T47D (cell line): ENCODE measurements at regions not wholly inside any gene's neighbourhood (a gene's known extent, or its start where the extent isn't known, plus 50 kb on each side); places are given as distances from the start of the nearest gene placed in this dataset.

Experiments
- DNase-seq, 2 experiments: peaks; one replicate each; pipeline versions ENCODE4 v3.0.0 to v3.0.0-alpha.2; 2011 to 2012; ENCODE audit warnings: low read depth in 1 of 2, low spot score in 1 of 2
- JUND ChIP-seq: IDR thresholded peaks from 2 replicates; pipeline ENCODE4 v1.6.1; 2012; ENCODE audit warnings: low read depth
- in situ Hi-C: cut with HindIII; loops from 2 replicates; pipeline ENCODE4 v1.10.0; 2016; ENCODE audit warnings: low sequenced_read_pairs, low pct_unique_long_range_greater_than_20kb

GRCh38 chr17:45690625-45691275, 93.4 kb upstream of the CRHR1 start:
- in situ Hi-C loops, result no loop called here
- no peak for DNase-seq
- no peak for TF ChIP-seq JUND

- in situ Hi-C loops, result no loop called here
- DNase-seq, result no peak
- no peak for TF ChIP-seq JUND
Measured at GRCh38 chr17:45692661-45693060, 91.5 kb upstream of the CRHR1 start.

GRCh38 chr17:45693792-45694191, 90.3 kb upstream of the CRHR1 start:
- DNase-seq, result no peak
- in situ Hi-C loops, result no loop called here
- no peak for TF ChIP-seq JUND

- TF ChIP-seq JUND, result no peak
- DNase-seq, result no peak
- in situ Hi-C loops, result no loop called here
Measured at GRCh38 chr17:45696442-45696841, 87.7 kb upstream of the CRHR1 start.

GRCh38 chr17:45697076-45697475, 87.0 kb upstream of the CRHR1 start:
- TF ChIP-seq JUND, result no peak
- in situ Hi-C loops, result no loop called here
- DNase-seq, result no peak

GRCh38 chr17:45700171-45701090, 83.7 kb upstream of the CRHR1 start:
- TF ChIP-seq JUND, result no peak
- no peak for DNase-seq
- in situ Hi-C loops, result no loop called here

GRCh38 chr17:45702666-45703266, 81.4 kb upstream of the CRHR1 start:
- in situ Hi-C loops, result no loop called here
- peak; percentile 41 to 75 for DNase-seq
- TF ChIP-seq JUND, result no peak

GRCh38 chr17:45703348-45703747, 80.8 kb upstream of the CRHR1 start:
- no peak for TF ChIP-seq JUND
- DNase-seq, result no peak
- in situ Hi-C loops, result no loop called here

- no peak for TF ChIP-seq JUND
- DNase-seq, result no peak
- in situ Hi-C loops, result no loop called here
Measured at GRCh38 chr17:45703806-45704205, 80.3 kb upstream of the CRHR1 start.

- in situ Hi-C loops, result no loop called here
- DNase-seq, result no peak
- no peak for TF ChIP-seq JUND
Measured at GRCh38 chr17:45704251-45704650, 79.9 kb upstream of the CRHR1 start.

- no peak for DNase-seq
- in situ Hi-C loops, result no loop called here
- TF ChIP-seq JUND, result no peak
Measured at GRCh38 chr17:45705123-45706009, 78.8 kb upstream of the CRHR1 start.

GRCh38 chr17:45706033-45706432, 78.1 kb upstream of the CRHR1 start:
- TF ChIP-seq JUND, result no peak
- in situ Hi-C loops, result no loop called here
- no peak for DNase-seq
